Loucy (cell line): ENCODE measurements at regions not wholly inside any gene's neighbourhood (a gene's known extent, or its start where the extent isn't known, plus 50 kb on each side); places are given as distances from the start of the nearest gene placed in this dataset.
"Not testable (repeated sequence)": the region's sequence is repeated elsewhere in the genome, so short reads cannot be mapped to it uniquely, and the experiment has no call there.

Experiments used
- H2AFZ ChIP-seq: fragments of 200-600 bp; sonication (generic); 2 replicates; pipeline ENCODE4 v1.6.0; 2016; ENCODE audit warnings: antibody characterized with exemption, mild to moderate bottlenecking, low read length, moderate library complexity
- H3F3A ChIP-seq: fragments of 200-600 bp; 2 replicates; pipeline ENCODE4 v1.6.0; 2016; ENCODE audit warnings: antibody characterized with exemption, low read depth, mild to moderate bottlenecking
- H3K27me3 ChIP-seq: fragments of 200-600 bp; sonication (generic); 2 replicates; pipeline ENCODE4 v1.6.1; 2014; ENCODE audit warnings: low read length, mild to moderate bottlenecking; ENCODE audit not compliant: insufficient read depth, poor library complexity, severe bottlenecking
- H3K36me3 ChIP-seq: fragments of 200-600 bp; sonication (generic); 2 replicates; pipeline ENCODE4 v1.6.1; 2016; ENCODE audit warnings: low read length; ENCODE audit not compliant: insufficient read depth
- H3K4me1 ChIP-seq: fragments of 200-600 bp; sonication (generic); 2 replicates; pipeline ENCODE4 v1.5.1; 2014; ENCODE audit warnings: low read length, mild to moderate bottlenecking; ENCODE audit not compliant: insufficient read depth, poor library complexity, severe bottlenecking
- H3K4me2 ChIP-seq: fragments of 200-600 bp; sonication (generic); 2 replicates; pipeline ENCODE4 v1.6.0; 2014; ENCODE audit warnings: antibody characterized with exemption, low read length, low read depth, mild to moderate bottlenecking; ENCODE audit not compliant: poor library complexity, severe bottlenecking
- H3K4me3 ChIP-seq: fragments of 200-600 bp; sonication (generic); 2 replicates; pipeline ENCODE4 v1.5.1; 2014; ENCODE audit warnings: low read length, mild to moderate bottlenecking, mixed read lengths; ENCODE audit not compliant: poor library complexity, severe bottlenecking
- H3K79me2 ChIP-seq: fragments of 200-600 bp; sonication (generic); 2 replicates; pipeline ENCODE4 v1.6.1; 2014; ENCODE audit warnings: low read length; ENCODE audit not compliant: insufficient read depth
- H3K9ac ChIP-seq: fragments of 200-600 bp; sonication (generic); 2 replicates; pipeline ENCODE4 v1.6.0; 2014; ENCODE audit warnings: mild to moderate bottlenecking, low read depth, low read length, moderate library complexity; ENCODE audit not compliant: poor library complexity, severe bottlenecking
- H3K9me2 ChIP-seq: fragments of 200-600 bp; sonication (generic); replicated peaks from 2 replicates; pipeline ENCODE4 v1.6.1; 2016; ENCODE audit warnings: low read depth, low read length, mixed read lengths
- H3K9me3 ChIP-seq: fragments of 200-600 bp; sonication (generic); 2 replicates; pipeline ENCODE4 v1.6.1; 2014; ENCODE audit warnings: mild to moderate bottlenecking, antibody characterized with exemption, low read length, low read depth; ENCODE audit not compliant: insufficient read depth
- H4K20me1 ChIP-seq: fragments of 200-600 bp; sonication (generic); 2 replicates; pipeline ENCODE4 v1.6.0; 2014; ENCODE audit warnings: antibody characterized with exemption, low read length, mild to moderate bottlenecking; ENCODE audit not compliant: insufficient read depth, poor library complexity, severe bottlenecking
- EZH2phosphoT487 ChIP-seq: fragments of 200-600 bp; IDR thresholded peaks from 2 replicates; pipeline ENCODE4 v1.6.1; 2018; ENCODE audit warnings: antibody characterized with exemption, mild to moderate bottlenecking, moderate library complexity, borderline replicate concordance
- TF ChIP-seq, protein P1 (sequence below): fragments of 200-600 bp; sonication (generic); conservative IDR thresholded peaks from 2 replicates; pipeline ENCODE4 v1.5.1; 2014; ENCODE audit warnings: mild to moderate bottlenecking, antibody characterized with exemption, low read length

DNA sequence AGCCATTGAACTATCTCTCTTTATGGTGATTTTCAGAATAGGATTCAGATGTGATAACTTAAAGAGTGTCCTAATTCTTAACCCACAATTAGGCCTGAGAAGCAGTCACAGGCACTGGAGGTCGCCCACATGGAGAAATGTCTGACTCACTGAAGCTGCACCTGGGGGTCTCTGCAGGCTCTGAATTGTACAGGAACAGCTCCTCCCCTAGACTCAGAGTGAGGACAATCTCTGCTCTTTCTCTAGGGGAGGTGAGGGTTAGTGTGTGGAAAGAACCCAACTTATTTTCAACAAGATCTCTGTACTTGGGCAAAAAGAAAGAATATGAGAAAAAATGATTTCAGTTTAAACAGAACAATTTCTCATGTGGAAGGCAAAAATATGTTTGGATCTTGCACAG, 1124.6 kb downstream of the TMEM121 start:
- H3K9me3 ChIP-seq = peaks cover 8% of the 10 kb centered on the region; the same call in 1 of the 2 replicates
- no peak overlapping the region for H3K4me3 ChIP-seq
- H3K36me3 ChIP-seq = no peaks in the 10 kb centered on the region
- H3K4me2 ChIP-seq = no peak overlapping the region
- no peak overlapping the region for H3K9ac ChIP-seq
- no peaks in the 10 kb centered on the region for H3K27me3 ChIP-seq
- no peaks in the 10 kb centered on the region for H3F3A ChIP-seq
- H3K79me2 ChIP-seq = no peaks in the 10 kb centered on the region
- H2AFZ ChIP-seq = no peak overlapping the region
- no peaks in the 10 kb centered on the region for H3K4me1 ChIP-seq
- no peak for TF ChIP-seq EZH2phosphoT487
- TF ChIP-seq, protein P1, sequence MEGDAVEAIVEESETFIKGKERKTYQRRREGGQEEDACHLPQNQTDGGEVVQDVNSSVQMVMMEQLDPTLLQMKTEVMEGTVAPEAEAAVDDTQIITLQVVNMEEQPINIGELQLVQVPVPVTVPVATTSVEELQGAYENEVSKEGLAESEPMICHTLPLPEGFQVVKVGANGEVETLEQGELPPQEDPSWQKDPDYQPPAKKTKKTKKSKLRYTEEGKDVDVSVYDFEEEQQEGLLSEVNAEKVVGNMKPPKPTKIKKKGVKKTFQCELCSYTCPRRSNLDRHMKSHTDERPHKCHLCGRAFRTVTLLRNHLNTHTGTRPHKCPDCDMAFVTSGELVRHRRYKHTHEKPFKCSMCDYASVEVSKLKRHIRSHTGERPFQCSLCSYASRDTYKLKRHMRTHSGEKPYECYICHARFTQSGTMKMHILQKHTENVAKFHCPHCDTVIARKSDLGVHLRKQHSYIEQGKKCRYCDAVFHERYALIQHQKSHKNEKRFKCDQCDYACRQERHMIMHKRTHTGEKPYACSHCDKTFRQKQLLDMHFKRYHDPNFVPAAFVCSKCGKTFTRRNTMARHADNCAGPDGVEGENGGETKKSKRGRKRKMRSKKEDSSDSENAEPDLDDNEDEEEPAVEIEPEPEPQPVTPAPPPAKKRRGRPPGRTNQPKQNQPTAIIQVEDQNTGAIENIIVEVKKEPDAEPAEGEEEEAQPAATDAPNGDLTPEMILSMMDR = no peak
- H3K9me2 ChIP-seq = no peaks in the 10 kb centered on the region
- no peaks in the 10 kb centered on the region for H4K20me1 ChIP-seq

DNA sequence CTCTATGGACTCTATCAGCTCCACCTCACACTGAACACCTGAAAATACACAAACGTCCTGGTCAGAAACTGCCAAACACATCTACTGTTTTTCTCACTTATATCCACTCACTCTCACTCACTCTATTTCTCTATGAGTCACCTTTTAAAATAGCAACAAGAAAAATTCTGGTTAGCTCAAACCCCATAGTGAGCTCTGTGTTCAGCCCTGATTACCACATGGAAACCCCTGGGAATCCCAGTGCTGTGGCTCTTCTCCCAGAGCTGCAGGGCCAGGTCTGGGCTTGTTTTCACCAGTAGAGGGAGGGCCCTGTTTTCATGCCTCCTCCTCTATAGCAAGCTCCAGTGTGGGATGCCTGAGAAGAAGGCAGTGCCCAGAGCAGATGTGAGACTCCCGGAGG, 1126.1 kb downstream of the TMEM121 start:
- no peak overlapping the region; the same call in 1 of the 2 replicates for H2AFZ ChIP-seq
- no peaks in the 10 kb centered on the region for H4K20me1 ChIP-seq
- TF ChIP-seq EZH2phosphoT487 = no peak
- TF ChIP-seq, protein P1 = peak; percentile 36; the same call in 1 of the 2 replicates
- H3K36me3 ChIP-seq = no peaks in the 10 kb centered on the region
- peaks cover 13% of the 10 kb centered on the region; the same call in 1 of the 2 replicates for H3K9me3 ChIP-seq
- H3K9me2 ChIP-seq = no peaks in the 10 kb centered on the region
- H3K79me2 ChIP-seq = no peaks in the 10 kb centered on the region
- H3K4me1 ChIP-seq = peaks cover 1% of the 10 kb centered on the region
- no peak overlapping the region for H3K4me3 ChIP-seq
- no peaks in the 10 kb centered on the region for H3K27me3 ChIP-seq
- no peak overlapping the region for H3K9ac ChIP-seq
- H3F3A ChIP-seq = no peaks in the 10 kb centered on the region
- no peak overlapping the region for H3K4me2 ChIP-seq

DNA sequence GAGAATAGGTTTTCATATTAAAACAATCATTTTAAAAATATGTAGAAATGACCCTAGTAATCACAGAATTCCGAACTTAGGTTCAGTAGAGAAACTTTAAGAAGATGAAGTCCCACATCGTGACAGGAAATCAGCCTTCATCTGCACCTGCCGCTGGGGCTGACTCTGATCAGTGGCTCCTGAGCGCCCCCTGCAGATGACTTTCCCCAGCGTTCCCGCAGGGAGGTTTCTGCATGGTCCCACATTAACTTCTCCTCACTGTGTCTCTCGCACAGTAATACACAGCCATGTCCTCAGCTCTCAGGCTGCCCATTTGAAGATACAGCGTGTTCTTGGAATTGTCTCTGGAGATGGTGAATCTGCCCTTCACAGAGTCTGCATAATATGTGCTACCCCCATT, 1131.1 kb downstream of the TMEM121 start:
- peak overlapping the region; percentile 31 for H3K9ac ChIP-seq
- peaks cover 26% of the 10 kb centered on the region for H3K4me1 ChIP-seq
- H3K9me3 ChIP-seq = peaks cover 5% of the 10 kb centered on the region; the same call in 1 of the 2 replicates
- no peaks in the 10 kb centered on the region for H4K20me1 ChIP-seq
- H3K27me3 ChIP-seq = no peaks in the 10 kb centered on the region
- H3K36me3 ChIP-seq = no peaks in the 10 kb centered on the region
- H3K4me2 ChIP-seq = no peak overlapping the region
- peaks cover 1% of the 10 kb centered on the region; the same call in 1 of the 2 replicates for H3F3A ChIP-seq
- H3K4me3 ChIP-seq = no peak overlapping the region
- H3K9me2 ChIP-seq = no peaks in the 10 kb centered on the region
- H3K79me2 ChIP-seq = no peaks in the 10 kb centered on the region
- TF ChIP-seq EZH2phosphoT487 = no peak
- TF ChIP-seq, protein P1 = peak; percentile 50
- H2AFZ ChIP-seq = no peak overlapping the region

DNA sequence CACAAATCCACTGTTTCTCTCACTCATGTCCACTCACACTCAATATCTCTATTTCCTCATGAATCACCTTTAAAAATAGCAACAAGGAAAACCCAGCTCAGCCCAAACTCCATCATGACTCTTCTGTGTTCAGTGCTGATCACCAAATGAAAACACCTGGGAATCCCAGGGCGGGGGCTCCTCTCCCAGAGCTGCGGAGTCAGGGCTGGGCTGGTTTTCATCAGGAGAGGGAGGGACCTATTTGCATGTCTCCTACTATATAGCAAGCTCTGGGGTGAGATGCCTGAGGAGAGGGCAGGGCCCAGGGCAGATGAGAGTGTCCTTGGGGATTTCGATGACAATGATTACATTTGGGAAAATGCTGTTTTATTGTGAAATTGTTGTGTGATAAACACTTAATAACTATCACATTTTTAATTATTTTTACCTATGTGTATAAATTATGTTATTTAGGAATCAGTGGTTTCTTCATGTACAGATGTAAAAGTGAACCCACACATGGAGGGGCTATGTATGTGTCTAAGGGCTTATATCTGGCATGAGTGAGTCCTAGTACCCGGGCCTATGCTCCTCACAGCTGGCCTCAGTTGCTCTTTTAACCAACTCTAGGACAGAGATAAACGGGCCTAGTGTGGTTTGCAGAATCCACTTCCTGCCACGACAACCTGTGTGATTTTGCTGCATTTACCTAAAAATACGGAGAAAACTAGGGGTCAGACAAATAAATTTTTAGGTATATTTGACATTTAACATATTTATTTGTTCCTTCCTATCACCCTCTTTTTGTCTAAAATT, 1131.9 kb downstream of the TMEM121 start:
- peak overlapping the region; percentile 36 for H3K4me2 ChIP-seq
- peak overlapping the region; percentile 31 for H3K9ac ChIP-seq
- not testable (repeated sequence) for H3K27me3 ChIP-seq, H3K79me2 ChIP-seq, H3F3A ChIP-seq, H4K20me1 ChIP-seq, H3K9me2 ChIP-seq, H2AFZ ChIP-seq, H3K9me3 ChIP-seq, H3K4me3 ChIP-seq, H3K36me3 ChIP-seq
- H3K4me1 ChIP-seq = peaks cover 34% of the 10 kb centered on the region
